NB4 (cell line): ENCODE measurements at regions not wholly inside any gene's neighbourhood (a gene's known extent, or its start where the extent isn't known, plus 50 kb on each side); places are given as distances from the start of the nearest gene placed in this dataset.

Experiments used
- MYC ChIP-seq: IDR thresholded peaks from 2 replicates; pipeline ENCODE4 v1.6.1; 2011; ENCODE audit warnings: low read depth, low read length
- POLR2A ChIP-seq: IDR thresholded peaks from 2 replicates; pipeline ENCODE4 v1.6.1; 2011; ENCODE audit warnings: mild to moderate bottlenecking; ENCODE audit not compliant: insufficient read length; ENCODE audit errors: extremely low read depth
- TF ChIP-seq, protein P1 (sequence below): IDR thresholded peaks from one replicate; pipeline ENCODE4 v1.5.1; 2012; ENCODE audit warnings: low read depth, low read length
- TF ChIP-seq, protein P2 (sequence below): IDR thresholded peaks from 2 replicates; pipeline ENCODE4 v1.6.1; 2011; ENCODE audit warnings: low read depth, low read length

DNA sequence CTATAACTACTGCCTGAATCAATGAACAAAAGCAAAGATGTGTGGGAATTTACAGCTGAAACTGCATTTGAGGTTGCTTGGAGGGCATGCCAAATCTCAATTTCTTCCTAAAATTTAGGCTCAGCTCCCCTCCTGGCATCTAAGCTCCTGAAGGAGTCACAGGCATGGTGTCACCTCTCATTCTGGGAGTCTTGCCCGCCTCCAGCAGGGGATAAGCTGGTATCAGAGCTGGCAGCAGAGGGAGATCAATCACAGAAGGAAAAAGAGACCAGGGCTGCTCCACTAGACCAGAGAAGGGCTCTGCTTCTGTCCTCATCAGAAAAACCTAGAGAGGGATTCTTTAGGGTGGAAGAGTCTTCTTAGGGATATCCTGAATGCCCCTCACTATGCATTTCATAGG is 150.4 kb upstream of the SLC6A11 start:
- TF ChIP-seq, protein P1, sequence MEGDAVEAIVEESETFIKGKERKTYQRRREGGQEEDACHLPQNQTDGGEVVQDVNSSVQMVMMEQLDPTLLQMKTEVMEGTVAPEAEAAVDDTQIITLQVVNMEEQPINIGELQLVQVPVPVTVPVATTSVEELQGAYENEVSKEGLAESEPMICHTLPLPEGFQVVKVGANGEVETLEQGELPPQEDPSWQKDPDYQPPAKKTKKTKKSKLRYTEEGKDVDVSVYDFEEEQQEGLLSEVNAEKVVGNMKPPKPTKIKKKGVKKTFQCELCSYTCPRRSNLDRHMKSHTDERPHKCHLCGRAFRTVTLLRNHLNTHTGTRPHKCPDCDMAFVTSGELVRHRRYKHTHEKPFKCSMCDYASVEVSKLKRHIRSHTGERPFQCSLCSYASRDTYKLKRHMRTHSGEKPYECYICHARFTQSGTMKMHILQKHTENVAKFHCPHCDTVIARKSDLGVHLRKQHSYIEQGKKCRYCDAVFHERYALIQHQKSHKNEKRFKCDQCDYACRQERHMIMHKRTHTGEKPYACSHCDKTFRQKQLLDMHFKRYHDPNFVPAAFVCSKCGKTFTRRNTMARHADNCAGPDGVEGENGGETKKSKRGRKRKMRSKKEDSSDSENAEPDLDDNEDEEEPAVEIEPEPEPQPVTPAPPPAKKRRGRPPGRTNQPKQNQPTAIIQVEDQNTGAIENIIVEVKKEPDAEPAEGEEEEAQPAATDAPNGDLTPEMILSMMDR: no peak
- TF ChIP-seq POLR2A (no peak), MYC (no peak)
- TF ChIP-seq, protein P2, sequence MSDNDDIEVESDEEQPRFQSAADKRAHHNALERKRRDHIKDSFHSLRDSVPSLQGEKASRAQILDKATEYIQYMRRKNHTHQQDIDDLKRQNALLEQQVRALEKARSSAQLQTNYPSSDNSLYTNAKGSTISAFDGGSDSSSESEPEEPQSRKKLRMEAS: no peak
